H9 (cell line): ENCODE measurements at regions not wholly inside any gene's neighbourhood (a gene's known extent, or its start where the extent isn't known, plus 50 kb on each side); places are given as distances from the start of the nearest gene placed in this dataset.

Experiments used
- DNase-seq: peaks from one replicate; pipeline ENCODE4 v3.0.0-alpha.2; 2017
- H2AFZ ChIP-seq: one replicate; pipeline ENCODE4 v1.6.1; 2013; ENCODE audit warnings: mild to moderate bottlenecking, low read length, control low read depth, moderate library complexity
- H2AK5ac ChIP-seq: 2 replicates; pipeline ENCODE4 v1.6.1; 2013; ENCODE audit warnings: low read length, control low read depth, mixed read lengths; ENCODE audit not compliant: insufficient read length
- H2BK120ac ChIP-seq: one replicate; pipeline ENCODE4 v1.6.1; 2013; ENCODE audit warnings: low read depth, mild to moderate bottlenecking, low read length, control low read depth, inconsistent platforms; ENCODE audit not compliant: poor library complexity, severe bottlenecking
- H2BK12ac ChIP-seq: 2 replicates; pipeline ENCODE4 v1.6.1; 2013; ENCODE audit warnings: low read length, control low read depth, mixed read lengths, low read depth; ENCODE audit not compliant: insufficient read length
- H2BK15ac ChIP-seq: 2 replicates; pipeline ENCODE4 v1.6.1; 2013; ENCODE audit warnings: low read depth, low read length, control low read depth
- H2BK20ac ChIP-seq: one replicate; pipeline ENCODE4 v1.6.1; 2013; ENCODE audit warnings: low read depth, mild to moderate bottlenecking, low read length, control low read depth, inconsistent platforms; ENCODE audit not compliant: poor library complexity, severe bottlenecking
- H2BK5ac ChIP-seq: 2 replicates; pipeline ENCODE4 v1.6.1; 2013; ENCODE audit warnings: low read length, control low read depth, mixed read lengths; ENCODE audit not compliant: insufficient read length
- H3K14ac ChIP-seq: 2 replicates; pipeline ENCODE4 v1.6.1; 2013; ENCODE audit warnings: low read length, control low read depth; ENCODE audit not compliant: insufficient read depth
- H3K18ac ChIP-seq: 2 replicates; pipeline ENCODE4 v1.6.1; 2013; ENCODE audit warnings: low read depth, mild to moderate bottlenecking, mixed read lengths, low read length, control low read depth; ENCODE audit not compliant: insufficient read length
- H3K23ac ChIP-seq: 2 replicates; pipeline ENCODE4 v1.6.1; 2013; ENCODE audit warnings: low read length, control low read depth, mixed read lengths, low read depth; ENCODE audit not compliant: insufficient read length
- H3K23me2 ChIP-seq: 2 replicates; pipeline ENCODE4 v1.6.1; 2013; ENCODE audit warnings: low read depth, mild to moderate bottlenecking, mixed read lengths, low read length, control low read depth; ENCODE audit not compliant: insufficient read length, poor library complexity, severe bottlenecking
- H3K27ac ChIP-seq: 2 replicates; pipeline ENCODE4 v1.5.1; 2013; ENCODE audit warnings: low read length, control low read depth, mixed read lengths, low read depth; ENCODE audit not compliant: insufficient read length
- H3K27me3 ChIP-seq: 2 replicates; pipeline ENCODE4 v1.6.1; 2013; ENCODE audit warnings: low read length, control low read depth, inconsistent platforms; ENCODE audit not compliant: insufficient read depth
- H3K4ac ChIP-seq: 2 replicates; pipeline ENCODE4 v1.6.1; 2013; ENCODE audit warnings: low read depth, mild to moderate bottlenecking, control low read depth, inconsistent platforms, low read length, moderate library complexity
- H3K4me1 ChIP-seq: 2 replicates; pipeline ENCODE4 v1.6.1; 2013; ENCODE audit warnings: low read length, control low read depth, inconsistent platforms; ENCODE audit not compliant: insufficient read depth
- H3K4me2 ChIP-seq: 2 replicates; pipeline ENCODE4 v1.6.1; 2013; ENCODE audit warnings: low read length, control low read depth, mixed read lengths; ENCODE audit not compliant: insufficient read length, insufficient read depth
- H3K56ac ChIP-seq: 2 replicates; pipeline ENCODE4 v1.6.1; 2013; ENCODE audit warnings: low read depth, mild to moderate bottlenecking, mixed read lengths, low read length, control low read depth; ENCODE audit not compliant: insufficient read length
- H3K79me1 ChIP-seq: 2 replicates; pipeline ENCODE4 v1.6.1; 2013; ENCODE audit warnings: low read depth, mild to moderate bottlenecking, moderate library complexity, low read length, control low read depth, inconsistent platforms; ENCODE audit not compliant: insufficient read depth, poor library complexity, severe bottlenecking
- H3K79me2 ChIP-seq: 2 replicates; pipeline ENCODE4 v1.6.1; 2013; ENCODE audit warnings: low read length, control low read depth, inconsistent platforms; ENCODE audit not compliant: insufficient read depth
- H3K9ac ChIP-seq: 2 replicates; pipeline ENCODE4 v1.6.1; 2013; ENCODE audit warnings: low read length, control low read depth, mixed read lengths; ENCODE audit not compliant: insufficient read length; ENCODE audit errors: extremely low read depth
- H3K9me3 ChIP-seq: one replicate; pipeline ENCODE4 v1.6.1; 2013; ENCODE audit warnings: low read depth, low read length, inconsistent platforms; ENCODE audit not compliant: control insufficient read depth
- H3T11ph ChIP-seq: one replicate; pipeline ENCODE4 v1.6.1; 2013; ENCODE audit warnings: mild to moderate bottlenecking, low read length, control low read depth, inconsistent platforms
- H4K20me1 ChIP-seq: one replicate; pipeline ENCODE4 v1.6.1; 2013; ENCODE audit not compliant: control insufficient read depth, insufficient read length, insufficient read depth
- H4K5ac ChIP-seq: 2 replicates; pipeline ENCODE4 v1.6.1; 2013; ENCODE audit warnings: low read depth, mild to moderate bottlenecking, mixed read lengths, low read length, control low read depth; ENCODE audit not compliant: insufficient read length
- H4K8ac ChIP-seq: replicated peaks from 2 replicates; pipeline ENCODE4 v1.6.1; 2013; ENCODE audit warnings: low read length, control low read depth, mixed read lengths, low read depth; ENCODE audit not compliant: insufficient read length
- H4K91ac ChIP-seq: 2 replicates; pipeline ENCODE4 v1.6.1; 2013; ENCODE audit warnings: low read depth, mild to moderate bottlenecking, moderate library complexity, mixed read lengths, low read length, control low read depth; ENCODE audit not compliant: insufficient read length
- H3K27ac Mint-ChIP-seq, 3 experiments: 2 replicates in 2 of 3; 3 replicates in 1 of 3; pipeline ENCODE4 v1.8.0; 2020 to 2021; ENCODE audit warnings: mixed read lengths in 3 of 3, mild to moderate bottlenecking in 1 of 3, moderate library complexity in 1 of 3
- H3K27me3 Mint-ChIP-seq: 2 replicates; pipeline ENCODE4 v1.8.0; 2021; ENCODE audit warnings: low read depth, mild to moderate bottlenecking, moderate library complexity, mixed read lengths
- H3K36me3 Mint-ChIP-seq, 3 experiments: 2 replicates in 2 of 3; 3 replicates in 1 of 3; pipeline ENCODE4 v1.8.0; 2020 to 2021; ENCODE audit warnings: low read depth in 3 of 3, mixed read lengths in 3 of 3; ENCODE audit not compliant: insufficient read depth in 1 of 3
- H3K4me1 Mint-ChIP-seq, 2 experiments: 2 replicates each; pipeline ENCODE4 v1.8.0; 2020; ENCODE audit warnings: mixed read lengths in 2 of 2
- H3K4me3 Mint-ChIP-seq, 2 experiments: 2 replicates in 1 of 2; 3 replicates in 1 of 2; pipeline ENCODE4 v1.8.0; 2020 to 2021; ENCODE audit warnings: mild to moderate bottlenecking in 2 of 2, mixed read lengths in 2 of 2, moderate library complexity in 1 of 2
- H3K9me3 Mint-ChIP-seq, 2 experiments: 2 replicates in 1 of 2; 3 replicates in 1 of 2; pipeline ENCODE4 v1.8.0; 2020; ENCODE audit warnings: mild to moderate bottlenecking in 2 of 2, mixed read lengths in 2 of 2, moderate library complexity in 1 of 2
- CTCF ChIP-seq: fragments of 200-600 bp; sonication (generic); conservative IDR thresholded peaks from 3 replicates; pipeline ENCODE4 v1.8.0; 2021; ENCODE audit warnings: antibody characterized with exemption, mild to moderate bottlenecking
- WGBS: extraction: QIAGEN DNeasy Blood & Tissue Kit; methylation state at CpG from one replicate; pipeline ENCODE4 v1.1.7; 2013; ENCODE audit warnings: missing lambda C conversion rate, low lambda C conversion rate, mixed read lengths; ENCODE audit not compliant: insufficient read length; ENCODE audit errors: extremely low coverage; 5-methylcytosine and 5-hydroxymethylcytosine counted together

- no CpG with 5 or more reads among the region's 3 CpGs for WGBS
- TF ChIP-seq CTCF: no peak
- no peaks in the 10 kb centered on the region for H3K9me3 Mint-ChIP-seq
Measured at GRCh38 chr7:16070806-16071205, 350.5 kb downstream of the CRPPA start.

More at GRCh38 chr7:16070806-16071205, 350.5 kb downstream of the CRPPA start:
- Histone ChIP-seq H2BK12ac (no peak overlapping the region), H3K4ac (no peak overlapping the region), H3K79me1 (no peaks in the 10 kb centered on the region), H3K4me1 (no peaks in the 10 kb centered on the region; the same call in 1 of the 2 replicates), H2AK5ac (no peak overlapping the region), H3K23me2 (no peaks in the 10 kb centered on the region), H3K27me3 (no peaks in the 10 kb centered on the region), H4K91ac (no peak overlapping the region), H2BK20ac (no peak overlapping the region), H3K18ac (no peak overlapping the region), H2BK5ac (no peak overlapping the region), H3K56ac (no peak overlapping the region), H3K14ac (no peak overlapping the region), H2BK15ac (no peak overlapping the region), H3K4me2 (no peak overlapping the region), H3K9me3 (no peaks in the 10 kb centered on the region), H3T11ph (no peak overlapping the region), H3K9ac (no peak overlapping the region), H4K5ac (no peak overlapping the region), H2AFZ (no peak overlapping the region), H4K8ac (no peak overlapping the region), H4K20me1 (no peaks in the 10 kb centered on the region), H2BK120ac (no peak overlapping the region), H3K23ac (no peak overlapping the region), H3K79me2 (no peaks in the 10 kb centered on the region), H3K27ac (no peak overlapping the region)
- Mint-ChIP-seq H3K36me3 (no peaks in the 10 kb centered on the region), H3K4me1 (peaks cover 15 to 17% of the 10 kb centered on the region in 2 experiments), H3K4me3 (no peak overlapping the region), H3K27ac (no peak overlapping the region), H3K27me3 (no peaks in the 10 kb centered on the region)
- no peak for DNase-seq
